ENCODE measurements at regions not wholly inside any gene's neighbourhood (a gene's known extent, or its start where the extent isn't known, plus 50 kb on each side); places are given as distances from the start of the nearest gene placed in this dataset.

DNA sequence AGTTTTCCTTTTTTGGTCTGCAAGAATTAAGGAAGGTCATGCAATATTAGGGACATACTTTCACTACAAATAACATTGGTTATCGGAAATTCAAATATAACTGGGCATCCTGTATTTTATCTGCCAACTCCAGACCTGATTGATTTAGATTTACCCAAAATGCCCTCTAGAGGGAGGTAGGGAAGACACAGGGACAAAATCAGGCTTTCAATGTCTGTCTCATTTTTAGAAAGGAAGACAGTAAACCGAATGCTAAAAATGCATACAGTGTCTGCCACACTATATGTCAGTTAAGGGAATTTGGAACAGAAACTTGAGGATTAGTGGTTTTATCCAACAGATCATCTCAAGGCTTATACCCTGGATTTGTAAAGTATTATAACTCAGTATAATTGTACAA lies 161.7 kb upstream of the SOX9 start:
- TF ChIP-seq CTCF (IDR thresholded peaks at IDR 0.05; ENCODE audit: control insufficient read depth, extremely low read depth, insufficient read depth): peak; percentile 48
- H3K4me3 ChIP-seq (ENCODE audit: low read depth, low read length): no peak overlapping the region
- no peak for DNase-seq (ENCODE audit: low read depth)

DNA sequence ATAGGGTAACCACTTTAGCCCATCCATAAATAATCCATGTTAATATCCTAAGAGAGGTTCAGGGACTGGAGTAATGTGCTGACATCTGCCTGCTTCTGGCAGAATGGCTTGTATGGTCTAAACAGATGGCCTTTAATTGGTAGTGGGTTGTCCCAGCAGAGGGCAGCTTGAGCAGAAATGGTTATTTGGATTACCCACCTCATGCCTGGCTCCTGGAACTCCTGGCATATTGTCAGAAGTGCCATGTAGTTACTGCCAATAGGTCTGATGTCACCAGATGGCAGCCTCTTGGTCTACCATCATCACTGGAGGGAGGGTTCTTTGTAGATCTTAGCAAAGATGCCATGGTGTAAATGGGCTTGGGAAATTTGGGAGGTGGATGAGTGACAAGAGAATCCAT lies 157.5 kb upstream of the SOX9 start:
- no peak for DNase-seq (ENCODE audit: low read depth)
- TF ChIP-seq CTCF (IDR thresholded peaks at IDR 0.05; ENCODE audit: control insufficient read depth, extremely low read depth, insufficient read depth): no peak
- H3K4me3 ChIP-seq (ENCODE audit: low read depth, low read length): no peak overlapping the region

- no peak for DNase-seq (ENCODE audit: low read depth)
- no peak overlapping the region for H3K4me3 ChIP-seq (ENCODE audit: low read depth, low read length)
- no peak for TF ChIP-seq CTCF (IDR thresholded peaks at IDR 0.05; ENCODE audit: control insufficient read depth, extremely low read depth, insufficient read depth)
These were observed 157.0 kb upstream of the SOX9 start for GRCh38 chr17:71963791-71964190.

GRCh38 chr17:71964559-71964958 lies 156.3 kb upstream of the SOX9 start:
- no peak for DNase-seq (ENCODE audit: low read depth)
- no peak overlapping the region for H3K4me3 ChIP-seq (ENCODE audit: low read depth, low read length)
- TF ChIP-seq CTCF (IDR thresholded peaks at IDR 0.05; ENCODE audit: control insufficient read depth, extremely low read depth, insufficient read depth): no peak

- no peak overlapping the region for H3K4me3 ChIP-seq (ENCODE audit: low read depth, low read length)
- no peak for TF ChIP-seq CTCF (IDR thresholded peaks at IDR 0.05; ENCODE audit: control insufficient read depth, extremely low read depth, insufficient read depth)
- no peak for DNase-seq (ENCODE audit: low read depth)
These were observed 154.8 kb upstream of the SOX9 start for GRCh38 chr17:71966055-71966454.

DNA sequence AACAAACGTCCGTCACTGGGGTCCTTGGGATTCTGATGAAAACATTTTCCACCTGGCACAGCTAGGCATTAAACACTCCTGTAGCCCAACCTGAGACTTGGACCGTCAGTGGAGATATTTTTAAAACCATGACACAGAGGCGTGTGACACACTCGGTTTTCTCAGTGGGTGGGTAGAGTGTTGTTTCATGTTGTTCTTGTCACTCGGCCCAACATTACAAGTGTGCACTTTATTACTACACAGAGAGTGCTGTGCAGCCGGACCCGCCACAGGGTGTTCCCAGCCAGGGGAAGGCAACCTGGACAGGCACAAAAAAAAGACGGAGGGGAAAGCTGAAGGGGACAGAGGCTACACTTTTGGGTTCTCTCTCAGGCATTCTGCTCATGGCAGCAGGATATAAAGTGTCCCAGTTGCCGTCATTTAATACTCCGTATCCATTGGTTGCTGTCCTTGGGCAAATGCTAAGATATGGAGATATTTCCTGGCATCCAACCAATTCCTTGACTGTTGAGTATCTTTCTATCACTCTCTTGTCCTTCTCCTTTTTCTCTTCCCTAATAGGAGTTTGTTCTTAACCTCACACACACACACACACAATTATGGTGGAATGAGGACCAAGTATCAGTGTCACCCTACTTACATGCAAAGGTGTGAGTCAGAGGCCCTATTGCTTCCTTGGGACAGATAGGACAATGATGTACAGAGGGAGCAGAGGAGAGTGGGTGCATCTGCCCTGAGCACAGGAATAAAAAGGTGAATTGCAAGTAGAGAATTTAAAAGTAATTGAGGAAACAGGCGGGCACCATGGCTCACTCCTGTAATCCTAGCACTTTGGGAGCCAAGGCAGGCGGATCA lies 154.1 kb upstream of the SOX9 start:
- no peak overlapping the region for H3K4me3 ChIP-seq (ENCODE audit: low read depth, low read length)
- TF ChIP-seq CTCF (IDR thresholded peaks at IDR 0.05; ENCODE audit: control insufficient read depth, extremely low read depth, insufficient read depth): no peak
- no peak for DNase-seq (ENCODE audit: low read depth)

- no peak for TF ChIP-seq CTCF (IDR thresholded peaks at IDR 0.05; ENCODE audit: control insufficient read depth, extremely low read depth, insufficient read depth)
- no peak overlapping the region for H3K4me3 ChIP-seq (ENCODE audit: low read depth, low read length)
- no peak for DNase-seq (ENCODE audit: low read depth)
These were observed 151.3 kb upstream of the SOX9 start for GRCh38 chr17:71969500-71969899.

Measured in LNCaP clone FGC (cell line).